HG03354 (cell line): ENCODE measurements at regions not wholly inside any gene's neighbourhood (a gene's known extent, or its start where the extent isn't known, plus 50 kb on each side); places are given as distances from the start of the nearest gene placed in this dataset.
"Not testable (repeated sequence)": the region's sequence is repeated elsewhere in the genome, so short reads cannot be mapped to it uniquely, and the experiment has no call there.

Experiments used
- ATAC-seq: cut with Tn5 transposase; IDR thresholded peaks from one replicate; pipeline ENCODE4 v1.9.1; 2021; ENCODE audit warnings: mild to moderate bottlenecking; ENCODE audit not compliant: unreplicated experiment, poor library complexity, severe bottlenecking

- ATAC-seq, result no peak
Observed at GRCh38 chr4:126486377-126486776, 1146.4 kb upstream of the INTU start.

GRCh38 chr4:126489826-126490463 lies 1142.8 kb upstream of the INTU start:
- ATAC-seq, result no peak

GRCh38 chr4:126495163-126495752 lies 1137.5 kb upstream of the INTU start:
- no peak for ATAC-seq

- ATAC-seq, result no peak
Observed at GRCh38 chr4:126512979-126513378, 1119.8 kb upstream of the INTU start.

- no peak for ATAC-seq
Observed at GRCh38 chr4:126513596-126513995, 1119.2 kb upstream of the INTU start.

- no peak for ATAC-seq
Observed at GRCh38 chr4:126520731-126521130, 1112.0 kb upstream of the INTU start.

GRCh38 chr4:126525400-126525799 lies 1107.4 kb upstream of the INTU start:
- ATAC-seq, result not testable (repeated sequence)

- no peak for ATAC-seq
Observed at GRCh38 chr4:126526335-126526734, 1106.4 kb upstream of the INTU start.

- no peak for ATAC-seq
Observed at GRCh38 chr4:126529997-126530396, 1102.8 kb upstream of the INTU start.

- ATAC-seq, result no peak
Observed at GRCh38 chr4:126530996-126531585, 1101.7 kb upstream of the INTU start.

- ATAC-seq, result no peak
Observed at GRCh38 chr4:126532527-126532926, 1100.2 kb upstream of the INTU start.

- no peak for ATAC-seq
Observed at GRCh38 chr4:126533146-126533805, 1099.5 kb upstream of the INTU start.

- no peak for ATAC-seq
Observed at GRCh38 chr4:126539771-126540170, 1093.0 kb upstream of the INTU start.

GRCh38 chr4:126541820-126542219 lies 1090.9 kb upstream of the INTU start:
- no peak for ATAC-seq

GRCh38 chr4:126544276-126544675 lies 1088.5 kb upstream of the INTU start:
- ATAC-seq, result no peak

- not testable (repeated sequence) for ATAC-seq
Observed at GRCh38 chr4:126546197-126546596, 1086.6 kb upstream of the INTU start.

GRCh38 chr4:126547352-126547751 lies 1085.4 kb upstream of the INTU start:
- ATAC-seq, result no peak

- ATAC-seq, result no peak
Observed at GRCh38 chr4:126548890-126549289, 1083.9 kb upstream of the INTU start.

GRCh38 chr4:126552321-126552720 lies 1080.4 kb upstream of the INTU start:
- no peak for ATAC-seq

- no peak for ATAC-seq
Observed at GRCh38 chr4:126553248-126553647, 1079.5 kb upstream of the INTU start.

GRCh38 chr4:126558596-126558995 lies 1074.2 kb upstream of the INTU start:
- no peak for ATAC-seq
